SK-N-SH (cell line): ENCODE measurements at regions not wholly inside any gene's neighbourhood (a gene's known extent, or its start where the extent isn't known, plus 50 kb on each side); places are given as distances from the start of the nearest gene placed in this dataset.

Experiments
- CHD2 ChIP-seq: fragments of 150-350 bp; IDR thresholded peaks from 2 replicates; pipeline ENCODE4 v1.6.1; 2018; ENCODE audit warnings: low read length; ENCODE audit not compliant: partially characterized antibody
- CTCF ChIP-seq: fragments of 200-600 bp; sonication (generic); IDR thresholded peaks from 2 replicates; pipeline ENCODE4 v1.6.1; 2017; ENCODE audit warnings: antibody characterized with exemption, mild to moderate bottlenecking, moderate library complexity
- EP300 ChIP-seq, 2 experiments: IDR thresholded peaks; 2 replicates each; pipeline versions ENCODE4 v1.4.0 to v1.6.1; 2012; ENCODE audit warnings: borderline replicate concordance in 1 of 2, low read depth in 1 of 2, low read length in 1 of 2
- EZH2phosphoT487 ChIP-seq: fragments of 200-600 bp; sonication (generic); IDR thresholded peaks from 2 replicates; pipeline ENCODE4 v1.6.1; 2017; ENCODE audit warnings: low read depth, mixed run types, mild to moderate bottlenecking, antibody characterized with exemption, moderate library complexity, borderline replicate concordance
- SMC3 ChIP-seq: IDR thresholded peaks from 2 replicates; pipeline ENCODE4 v1.6.1; 2012; ENCODE audit warnings: low read depth, low read length, improper control_type of control experiment
- TCF12 ChIP-seq: IDR thresholded peaks from 2 replicates; pipeline ENCODE4 v1.4.0; 2012
- TEAD4 ChIP-seq: IDR thresholded peaks from 2 replicates; pipeline ENCODE4 v1.4.0; 2012; ENCODE audit warnings: mild to moderate bottlenecking, borderline replicate concordance; ENCODE audit not compliant: insufficient read depth
- TF ChIP-seq, protein P1 (sequence below): IDR thresholded peaks from 2 replicates; pipeline ENCODE4 v1.4.0; 2012; ENCODE audit warnings: low read depth

DNA sequence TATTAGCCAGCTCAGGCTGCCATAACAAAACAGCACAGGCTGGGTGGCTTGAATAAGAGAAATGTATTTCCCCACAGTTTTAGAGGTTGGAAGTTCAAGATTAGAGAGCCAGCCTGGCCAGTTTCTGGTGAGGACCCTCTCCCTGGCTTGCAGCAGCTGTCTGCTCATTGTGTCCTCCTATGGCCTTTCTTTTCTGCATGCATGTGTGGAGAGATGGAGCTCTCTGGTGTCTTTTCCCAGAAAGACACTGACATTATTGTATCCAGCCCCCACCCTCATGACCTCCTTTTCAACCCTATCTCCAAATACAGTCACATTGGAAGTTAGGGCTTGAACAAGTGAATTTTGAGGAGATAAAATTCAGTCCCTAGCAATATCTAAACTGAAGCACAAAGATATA, 263.8 kb upstream of the PABPC4L start:
- TF ChIP-seq SMC3 (no peak), TEAD4 (no peak), EP300 (IDR thresholded peaks at IDR 0.05; ENCODE audit: borderline replicate concordance in 1 of 2, low read depth in 1 of 2, low read length in 1 of 2) (no peak), CTCF (no peak), CHD2 (no peak), TCF12 (no peak), EZH2phosphoT487 (no peak)
- TF ChIP-seq, protein P1, sequence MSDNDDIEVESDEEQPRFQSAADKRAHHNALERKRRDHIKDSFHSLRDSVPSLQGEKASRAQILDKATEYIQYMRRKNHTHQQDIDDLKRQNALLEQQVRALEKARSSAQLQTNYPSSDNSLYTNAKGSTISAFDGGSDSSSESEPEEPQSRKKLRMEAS, result no peak
